Keratinocyte (primary cell): ENCODE measurements at regions not wholly inside any gene's neighbourhood (a gene's known extent, or its start where the extent isn't known, plus 50 kb on each side); places are given as distances from the start of the nearest gene placed in this dataset.

Source experiments
- DNase-seq: peaks from one replicate; pipeline ENCODE4 v3.0.0-alpha.2; 2011; ENCODE audit warnings: low read depth, missing footprints, low spot score
- FAIRE-seq: peaks from 2 replicates; lab custom pipeline; 2011; peaks lifted over from hg19 to GRCh38; lab: Jason Lieb, UNC
- H2AFZ ChIP-seq: 2 replicates; pipeline ENCODE4 v1.6.0; 2012; ENCODE audit warnings: low read length, control low read depth, inconsistent platforms; ENCODE audit not compliant: control insufficient read depth
- H3K27ac ChIP-seq: 2 replicates; pipeline ENCODE4 v1.5.1; 2011; ENCODE audit warnings: low read length; ENCODE audit not compliant: control insufficient read depth, insufficient read depth
- H3K27me3 ChIP-seq: 3 replicates; pipeline ENCODE4 v1.6.0; 2011; ENCODE audit warnings: low read length; ENCODE audit not compliant: control insufficient read depth, insufficient read depth; ENCODE audit errors: extremely low read depth
- H3K36me3 ChIP-seq, 2 experiments: 2 replicates in 1 of 2; 3 replicates in 1 of 2; pipeline ENCODE4 v1.5.1; 2011; ENCODE audit warnings: low read length in 2 of 2, mild to moderate bottlenecking in 1 of 2; ENCODE audit not compliant: control insufficient read depth in 2 of 2, insufficient read depth in 2 of 2; ENCODE audit errors: extremely low read depth in 1 of 2
- H3K4me1 ChIP-seq: 3 replicates; pipeline ENCODE4 v1.5.1; 2011; ENCODE audit warnings: low read length; ENCODE audit not compliant: control insufficient read depth, insufficient read depth; ENCODE audit errors: extremely low read depth
- H3K4me2 ChIP-seq: 3 replicates; pipeline ENCODE4 v1.6.0; 2011; ENCODE audit warnings: low read depth, low read length; ENCODE audit not compliant: control insufficient read depth, insufficient read depth; ENCODE audit errors: extremely low read depth
- H3K4me3 ChIP-seq, 3 experiments: fragments of 200-600 bp in 1 of 3; sonication (generic) in 1 of 3; 2 replicates in 2 of 3; 3 replicates in 1 of 3; pipeline ENCODE4 v1.5.1; 2011 to 2016; ENCODE audit warnings: low read length in 3 of 3, mild to moderate bottlenecking in 3 of 3, control low read depth in 2 of 3, inconsistent platforms in 1 of 3, low read depth in 1 of 3, mixed read lengths in 1 of 3, mixed run types in 1 of 3, moderate library complexity in 1 of 3; ENCODE audit not compliant: control insufficient read depth in 2 of 3, insufficient read depth in 2 of 3; ENCODE audit errors: extremely low read depth in 1 of 3
- H3K79me2 ChIP-seq: 2 replicates; pipeline ENCODE4 v1.6.0; 2012; ENCODE audit warnings: low read length; ENCODE audit not compliant: control insufficient read depth, insufficient read depth
- H3K9ac ChIP-seq: 3 replicates; pipeline ENCODE4 v1.6.0; 2011; ENCODE audit warnings: low read length; ENCODE audit not compliant: control insufficient read depth, insufficient read depth; ENCODE audit errors: extremely low read depth
- H3K9me1 ChIP-seq: 3 replicates; pipeline ENCODE4 v1.6.0; 2011; ENCODE audit warnings: low read length; ENCODE audit not compliant: control insufficient read depth, insufficient read depth; ENCODE audit errors: extremely low read depth
- H3K9me3 ChIP-seq: 2 replicates; pipeline ENCODE4 v1.5.1; 2012; ENCODE audit warnings: low read depth, low read length; ENCODE audit not compliant: control insufficient read depth
- H4K20me1 ChIP-seq: 3 replicates; pipeline ENCODE4 v1.6.0; 2011; ENCODE audit warnings: low read length; ENCODE audit not compliant: control insufficient read depth, insufficient read depth; ENCODE audit errors: extremely low read depth
- EZH2 ChIP-seq: IDR thresholded peaks from one replicate; pipeline ENCODE4 v1.6.1; 2012; ENCODE audit warnings: inconsistent platforms, mild to moderate bottlenecking, low read length, moderate library complexity
- dilution Hi-C: fragments of 300-500 bp; cut with MboI; formaldehyde crosslinking; loops from one replicate; pipeline ENCODE4 v1.7.0; 2020; ENCODE audit warnings: low sequenced_read_pairs; ENCODE audit not compliant: extremely low pct_ligation_motif_present
- TF ChIP-seq, protein P1 (sequence below), 3 experiments: IDR thresholded peaks in 1 of 3; conservative IDR thresholded peaks in 1 of 3; optimal IDR thresholded peaks in 1 of 3; 2 replicates in 2 of 3; 3 replicates in 1 of 3; pipeline versions ENCODE3 to v1.5.1; 2011; ENCODE audit warnings: low read length in 3 of 3, mild to moderate bottlenecking in 3 of 3, moderate library complexity in 2 of 3, control low read depth in 1 of 3, inconsistent platforms in 1 of 3; ENCODE audit not compliant: insufficient read depth in 2 of 3; ENCODE audit errors: extremely low read depth in 1 of 3

DNA sequence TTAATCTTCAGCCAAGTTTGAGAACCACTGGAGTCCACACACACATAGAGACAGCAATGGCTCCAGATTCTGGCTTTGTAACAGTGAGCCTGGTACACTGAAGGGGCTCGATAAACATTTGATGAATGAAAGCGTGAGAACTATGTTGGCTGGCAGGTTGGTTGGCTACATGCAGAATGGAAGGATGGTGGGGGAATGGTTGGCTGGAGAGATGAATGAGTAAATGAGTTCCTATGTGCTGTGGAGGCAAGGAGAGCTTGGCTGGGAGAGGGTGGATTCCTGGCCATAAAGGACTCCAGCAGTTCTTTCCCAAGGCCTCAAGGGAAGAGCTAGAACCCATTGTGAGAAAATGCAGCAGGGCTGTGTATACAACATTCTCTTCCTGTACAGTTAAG lies 168.0 kb upstream of the NECTIN1 start:
- H3K4me2 ChIP-seq: no peak overlapping the region
- no peaks in the 10 kb centered on the region for H3K4me1 ChIP-seq
- no peak for DNase-seq
- peaks cover 13% of the 10 kb centered on the region for H3K27me3 ChIP-seq
- H3K9ac ChIP-seq: no peak overlapping the region
- no peak overlapping the region for H2AFZ ChIP-seq
- dilution Hi-C loops: no loop called here
- H3K79me2 ChIP-seq: no peaks in the 10 kb centered on the region
- no peaks in the 10 kb centered on the region for H4K20me1 ChIP-seq
- no peaks in the 10 kb centered on the region for H3K36me3 ChIP-seq
- no peak overlapping the region for H3K27ac ChIP-seq
- H3K4me3 ChIP-seq: no peak overlapping the region
- TF ChIP-seq EZH2: no peak
- TF ChIP-seq, protein P1, sequence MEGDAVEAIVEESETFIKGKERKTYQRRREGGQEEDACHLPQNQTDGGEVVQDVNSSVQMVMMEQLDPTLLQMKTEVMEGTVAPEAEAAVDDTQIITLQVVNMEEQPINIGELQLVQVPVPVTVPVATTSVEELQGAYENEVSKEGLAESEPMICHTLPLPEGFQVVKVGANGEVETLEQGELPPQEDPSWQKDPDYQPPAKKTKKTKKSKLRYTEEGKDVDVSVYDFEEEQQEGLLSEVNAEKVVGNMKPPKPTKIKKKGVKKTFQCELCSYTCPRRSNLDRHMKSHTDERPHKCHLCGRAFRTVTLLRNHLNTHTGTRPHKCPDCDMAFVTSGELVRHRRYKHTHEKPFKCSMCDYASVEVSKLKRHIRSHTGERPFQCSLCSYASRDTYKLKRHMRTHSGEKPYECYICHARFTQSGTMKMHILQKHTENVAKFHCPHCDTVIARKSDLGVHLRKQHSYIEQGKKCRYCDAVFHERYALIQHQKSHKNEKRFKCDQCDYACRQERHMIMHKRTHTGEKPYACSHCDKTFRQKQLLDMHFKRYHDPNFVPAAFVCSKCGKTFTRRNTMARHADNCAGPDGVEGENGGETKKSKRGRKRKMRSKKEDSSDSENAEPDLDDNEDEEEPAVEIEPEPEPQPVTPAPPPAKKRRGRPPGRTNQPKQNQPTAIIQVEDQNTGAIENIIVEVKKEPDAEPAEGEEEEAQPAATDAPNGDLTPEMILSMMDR (optimal IDR thresholded peaks at IDR 0.05 in 1 of 3, IDR thresholded peaks at IDR 0.05 in 1 of 3, conservative IDR thresholded peaks at IDR 0.05 in 1 of 3; ENCODE audit: extremely low read depth in 1 of 3, insufficient read depth in 2 of 3, low read length in 3 of 3): no peak
- H3K9me3 ChIP-seq: no peaks in the 10 kb centered on the region
- no peaks in the 10 kb centered on the region for H3K9me1 ChIP-seq
- FAIRE-seq: no peak

DNA sequence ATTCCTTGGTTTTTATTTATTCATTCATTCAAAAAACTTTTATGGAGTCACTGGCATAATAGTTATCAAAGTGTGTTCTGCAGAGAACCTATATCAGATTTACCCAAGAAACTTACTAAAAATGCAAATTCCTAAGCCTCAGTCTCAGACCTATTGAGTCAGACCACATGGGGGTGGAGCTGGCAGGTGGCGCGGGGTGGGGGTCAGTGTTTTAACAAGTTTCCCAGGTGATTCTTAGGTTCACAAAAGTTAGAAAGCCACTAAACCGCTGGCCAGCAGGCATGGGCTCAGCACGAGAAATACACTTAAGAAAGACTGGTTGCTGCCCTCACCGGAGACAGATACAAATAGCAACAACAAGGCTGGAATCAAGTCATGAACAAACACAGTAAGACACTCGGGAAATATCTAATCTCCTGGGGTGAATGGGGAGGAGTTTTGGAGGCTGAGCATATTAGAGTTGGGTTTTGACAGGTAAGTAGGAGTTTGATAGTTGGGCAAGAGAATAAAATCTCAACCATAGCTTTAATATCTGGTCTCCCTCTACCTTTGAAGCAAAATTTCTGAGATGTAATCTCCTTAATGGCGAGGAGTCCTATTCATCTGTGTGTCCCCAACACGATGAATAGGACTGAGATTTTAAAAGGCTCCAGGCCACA lies 167.5 kb upstream of the NECTIN1 start:
- Histone ChIP-seq H3K27me3 (peaks cover 16% of the 10 kb centered on the region), H4K20me1 (no peaks in the 10 kb centered on the region), H3K4me1 (no peaks in the 10 kb centered on the region), H2AFZ (no peak overlapping the region), H3K9me3 (no peaks in the 10 kb centered on the region), H3K79me2 (no peaks in the 10 kb centered on the region), H3K4me2 (no peak overlapping the region), H3K36me3 (no peaks in the 10 kb centered on the region), H3K9me1 (no peaks in the 10 kb centered on the region), H3K27ac (no peak overlapping the region), H3K9ac (no peak overlapping the region), H3K4me3 (no peak overlapping the region)
- TF ChIP-seq, protein P1 (optimal IDR thresholded peaks at IDR 0.05 in 1 of 3, IDR thresholded peaks at IDR 0.05 in 1 of 3, conservative IDR thresholded peaks at IDR 0.05 in 1 of 3; ENCODE audit: extremely low read depth in 1 of 3, insufficient read depth in 2 of 3, low read length in 3 of 3): no peak
- no peak for TF ChIP-seq EZH2
- FAIRE-seq (no peak), DNase-seq (no peak)
- dilution Hi-C loops: no loop called here
